Testis (tissue), 2 donors: ENCODE measurements at regions not wholly inside any gene's neighbourhood (a gene's known extent, or its start where the extent isn't known, plus 50 kb on each side); places are given as distances from the start of the nearest gene placed in this dataset.

ENCODE experiments used
- DNase-seq: peaks from one replicate; pipeline ENCODE4 v3.0.0-alpha.2; 2019
- H3K27ac ChIP-seq, 2 donors: fragments of 200-600 bp; sonication (generic); one replicate each; pipeline ENCODE4 v1.5.1; 2019
- H3K27me3 ChIP-seq: fragments of 200-600 bp; sonication (generic); one replicate; pipeline ENCODE4 v1.5.1; 2019
- H3K36me3 ChIP-seq: fragments of 200-600 bp; sonication (generic); one replicate; pipeline ENCODE4 v1.5.1; 2017; ENCODE audit warnings: low read depth; ENCODE audit errors: missing control alignments
- H3K4me1 ChIP-seq: fragments of 200-600 bp; sonication (generic); one replicate; pipeline ENCODE4 v1.5.1; 2019
- H3K4me3 ChIP-seq, 2 donors: fragments of 200-600 bp; sonication (generic); one replicate each; pipeline ENCODE4 v1.5.1; 2017 to 2019
- H3K9me3 ChIP-seq: fragments of 200-600 bp; sonication (generic); one replicate; pipeline ENCODE4 v1.5.1; 2017
- POLR2A ChIP-seq: fragments of 450-650 bp; IDR thresholded peaks from one replicate; pipeline ENCODE4 v1.6.1; 2017; ENCODE audit warnings: antibody characterized with exemption, mild to moderate bottlenecking, moderate library complexity
- WGBS, 2 donors: methylation state at CpG; one replicate each; pipeline ENCODE4 v1.1.5; 2018; 5-methylcytosine and 5-hydroxymethylcytosine counted together
- intact Hi-C: fragments of 100-400 bp; cut with DNase I; formaldehyde crosslinking; loops from one replicate; pipeline ENCODE4 v1.15.1; 2023; ENCODE audit warnings: low total_unique reads
- TF ChIP-seq, protein P1 (sequence below), 3 experiments: fragments of 450-650 bp in 2 of 3; fragments of 200-600 bp in 1 of 3; sonication (generic) in 1 of 3; IDR thresholded peaks; one replicate each; pipeline ENCODE4 v1.5.1; 2016 to 2019; ENCODE audit warnings: antibody characterized with exemption in 3 of 3, mild to moderate bottlenecking in 2 of 3, moderate library complexity in 1 of 3

DNA sequence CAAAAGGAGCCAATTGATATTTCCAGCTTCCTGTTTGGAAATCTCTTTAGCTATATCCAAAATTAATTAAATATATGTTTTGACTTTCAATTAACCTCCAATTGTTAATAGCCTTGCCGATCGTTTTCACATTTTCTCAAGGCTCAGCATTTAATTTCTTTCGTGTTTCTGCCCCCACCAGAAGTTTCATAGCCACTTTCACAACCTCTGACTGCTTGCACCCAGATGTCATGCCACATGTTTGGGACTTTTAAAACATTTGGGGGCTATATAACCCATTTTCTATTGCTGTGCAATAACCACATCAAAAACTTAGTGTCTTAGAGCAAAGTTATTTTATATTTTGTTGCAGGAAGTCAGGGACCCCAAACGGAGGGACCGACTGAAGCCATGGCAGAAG, 510.6 kb upstream of the CNTNAP2 start:
- Histone ChIP-seq H3K27ac (no peak overlapping the region), H3K4me3 (no peak overlapping the region), H3K9me3 (no peaks in the 10 kb centered on the region), H3K36me3 (no peaks in the 10 kb centered on the region), H3K27me3 (no peaks in the 10 kb centered on the region), H3K4me1 (no peaks in the 10 kb centered on the region)
- intact Hi-C loops, result no loop called here
- TF ChIP-seq, protein P1, sequence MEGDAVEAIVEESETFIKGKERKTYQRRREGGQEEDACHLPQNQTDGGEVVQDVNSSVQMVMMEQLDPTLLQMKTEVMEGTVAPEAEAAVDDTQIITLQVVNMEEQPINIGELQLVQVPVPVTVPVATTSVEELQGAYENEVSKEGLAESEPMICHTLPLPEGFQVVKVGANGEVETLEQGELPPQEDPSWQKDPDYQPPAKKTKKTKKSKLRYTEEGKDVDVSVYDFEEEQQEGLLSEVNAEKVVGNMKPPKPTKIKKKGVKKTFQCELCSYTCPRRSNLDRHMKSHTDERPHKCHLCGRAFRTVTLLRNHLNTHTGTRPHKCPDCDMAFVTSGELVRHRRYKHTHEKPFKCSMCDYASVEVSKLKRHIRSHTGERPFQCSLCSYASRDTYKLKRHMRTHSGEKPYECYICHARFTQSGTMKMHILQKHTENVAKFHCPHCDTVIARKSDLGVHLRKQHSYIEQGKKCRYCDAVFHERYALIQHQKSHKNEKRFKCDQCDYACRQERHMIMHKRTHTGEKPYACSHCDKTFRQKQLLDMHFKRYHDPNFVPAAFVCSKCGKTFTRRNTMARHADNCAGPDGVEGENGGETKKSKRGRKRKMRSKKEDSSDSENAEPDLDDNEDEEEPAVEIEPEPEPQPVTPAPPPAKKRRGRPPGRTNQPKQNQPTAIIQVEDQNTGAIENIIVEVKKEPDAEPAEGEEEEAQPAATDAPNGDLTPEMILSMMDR (IDR thresholded peaks at IDR 0.05), result no peak
- no peak for TF ChIP-seq POLR2A
- no peak for DNase-seq
- WGBS, 2 donors, result 64 to 80% methylated on average over 5 of the region's 5 CpGs

DNA sequence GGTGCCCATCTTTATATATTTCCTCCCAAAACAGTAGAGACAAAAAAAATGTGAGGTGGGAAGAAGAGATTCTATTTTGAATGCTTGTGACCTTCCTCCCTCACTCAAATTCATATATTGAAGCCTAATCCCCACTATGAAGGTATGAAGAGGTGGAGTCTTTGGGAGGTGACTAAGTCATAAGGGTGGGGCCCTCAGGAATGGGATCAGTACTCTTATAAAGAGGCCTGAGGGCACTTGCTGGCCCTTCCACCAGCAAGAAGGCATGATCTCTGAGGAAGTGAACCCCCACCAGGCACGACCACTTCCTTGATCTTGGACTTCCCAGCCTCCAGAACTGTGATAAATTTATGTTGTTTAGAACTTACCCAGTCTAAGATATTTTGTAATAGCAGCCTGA, 517.2 kb upstream of the CNTNAP2 start:
- no peaks in the 10 kb centered on the region for H3K9me3 ChIP-seq
- no peak overlapping the region for H3K4me3 ChIP-seq
- DNase-seq, result no peak
- no peaks in the 10 kb centered on the region for H3K27me3 ChIP-seq
- H3K36me3 ChIP-seq, result no peaks in the 10 kb centered on the region
- TF ChIP-seq POLR2A, result no peak
- TF ChIP-seq, protein P1 (IDR thresholded peaks at IDR 0.05), result no peak
- intact Hi-C loops, result no loop called here
- 50 to 90% methylated on average over 1 of the region's 1 CpG for WGBS, 2 donors
- H3K4me1 ChIP-seq, result no peaks in the 10 kb centered on the region
- no peak overlapping the region for H3K27ac ChIP-seq

DNA sequence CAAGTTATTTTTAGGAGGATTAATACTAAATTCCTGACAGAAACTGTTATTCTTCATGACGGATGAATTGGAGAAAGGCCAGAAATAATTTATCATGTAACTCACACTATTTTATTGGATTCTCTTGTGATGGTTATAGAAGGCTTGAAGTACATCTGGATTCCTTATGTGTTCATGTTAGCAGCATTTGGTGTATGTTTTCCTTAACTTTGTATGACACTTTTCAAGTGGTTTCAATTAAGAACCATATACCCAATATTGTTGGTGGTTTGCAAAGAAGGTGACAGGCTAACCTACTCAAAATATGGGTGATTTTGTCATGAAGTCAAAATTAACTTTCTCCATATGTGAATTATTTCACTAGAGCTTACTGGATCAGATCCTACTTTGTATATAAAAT, 532.2 kb upstream of the CNTNAP2 start:
- H3K4me3 ChIP-seq, result no peak overlapping the region
- WGBS, 2 donors, result 42 to 63% methylated on average over 1 of the region's 1 CpG
- H3K27ac ChIP-seq, result no peak overlapping the region
- no peaks in the 10 kb centered on the region for H3K36me3 ChIP-seq
- TF ChIP-seq, protein P1 (IDR thresholded peaks at IDR 0.05), result no peak
- TF ChIP-seq POLR2A, result no peak
- intact Hi-C loops, result no loop called here
- no peak for DNase-seq
- no peaks in the 10 kb centered on the region for H3K27me3 ChIP-seq
- no peaks in the 10 kb centered on the region for H3K4me1 ChIP-seq
- H3K9me3 ChIP-seq, result no peaks in the 10 kb centered on the region

DNA sequence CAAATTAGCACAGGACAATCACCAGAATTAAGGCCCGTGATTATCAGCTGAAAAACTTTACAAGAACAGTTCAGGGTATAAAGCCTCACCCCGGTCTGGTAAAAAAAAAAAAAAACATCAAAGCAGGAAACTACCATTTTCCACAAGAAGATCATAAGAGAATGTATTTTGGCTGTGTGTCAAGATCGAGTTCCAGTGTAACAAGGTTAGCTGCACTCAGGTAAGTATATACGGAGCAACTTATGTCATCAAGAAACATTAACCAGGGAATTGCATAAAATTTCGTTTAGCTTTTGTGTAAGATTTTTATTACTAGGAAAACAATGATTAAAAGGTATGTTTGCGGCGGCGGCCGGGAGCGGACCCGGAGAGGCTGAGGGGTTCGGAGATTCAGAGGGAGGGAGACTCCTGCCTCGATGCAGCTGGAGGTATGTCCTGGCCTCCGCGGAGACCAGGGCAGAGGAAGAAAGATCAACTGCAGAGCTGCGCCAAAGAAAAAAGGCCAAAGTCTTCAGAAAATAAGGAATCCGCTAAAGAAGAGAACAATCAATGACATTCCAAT, 533.8 kb upstream of the CNTNAP2 start:
- intact Hi-C loops, result no loop called here
- no peak overlapping the region for H3K4me3 ChIP-seq
- no peak overlapping the region for H3K27ac ChIP-seq
- TF ChIP-seq, protein P1 (IDR thresholded peaks at IDR 0.05), result no peak
- TF ChIP-seq POLR2A, result no peak
- no peaks in the 10 kb centered on the region for H3K27me3 ChIP-seq
- no peaks in the 10 kb centered on the region for H3K36me3 ChIP-seq
- no peaks in the 10 kb centered on the region for H3K4me1 ChIP-seq
- WGBS, 2 donors, result 60 to 81% methylated on average over 17 of the region's 17 CpGs
- no peaks in the 10 kb centered on the region for H3K9me3 ChIP-seq
- no peak for DNase-seq

DNA sequence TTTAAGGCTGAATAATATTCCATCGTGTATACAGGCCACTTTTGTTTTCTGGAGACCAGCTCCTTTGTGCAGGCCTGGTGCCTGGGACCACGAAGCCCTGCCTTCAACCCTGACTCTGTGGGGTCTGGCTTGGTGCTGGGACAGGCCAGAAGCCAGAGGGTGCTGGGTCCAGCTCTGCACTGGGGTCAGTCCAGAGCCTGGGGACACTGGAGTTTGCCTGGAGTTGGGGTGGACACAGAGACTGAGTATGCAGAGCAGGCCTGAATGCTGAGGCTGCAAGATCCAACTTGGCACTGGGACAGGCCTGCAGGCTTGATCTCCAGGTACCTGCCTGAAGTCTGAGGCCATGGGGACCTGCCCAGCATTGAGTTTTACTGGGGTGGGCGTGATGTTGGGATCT, 558.8 kb upstream of the CNTNAP2 start:
- Histone ChIP-seq H3K27me3 (no peaks in the 10 kb centered on the region), H3K27ac (no peak overlapping the region), H3K9me3 (no peaks in the 10 kb centered on the region), H3K36me3 (no peaks in the 10 kb centered on the region), H3K4me3 (no peak overlapping the region), H3K4me1 (no peaks in the 10 kb centered on the region)
- intact Hi-C loops, result no loop called here
- 81 to 83% methylated on average over 2 to 3 of the region's 3 CpGs for WGBS, 2 donors
- no peak for DNase-seq
- no peak for TF ChIP-seq POLR2A
